Loucy (cell line): ENCODE measurements at regions not wholly inside any gene's neighbourhood (a gene's known extent, or its start where the extent isn't known, plus 50 kb on each side); places are given as distances from the start of the nearest gene placed in this dataset.

Source experiments
- H2AFZ ChIP-seq: fragments of 200-600 bp; sonication (generic); 2 replicates; pipeline ENCODE4 v1.6.0; 2016; ENCODE audit warnings: antibody characterized with exemption, mild to moderate bottlenecking, low read length, moderate library complexity
- H3F3A ChIP-seq: fragments of 200-600 bp; 2 replicates; pipeline ENCODE4 v1.6.0; 2016; ENCODE audit warnings: antibody characterized with exemption, low read depth, mild to moderate bottlenecking
- H3K27me3 ChIP-seq: fragments of 200-600 bp; sonication (generic); 2 replicates; pipeline ENCODE4 v1.6.1; 2014; ENCODE audit warnings: low read length, mild to moderate bottlenecking; ENCODE audit not compliant: insufficient read depth, poor library complexity, severe bottlenecking
- H3K36me3 ChIP-seq: fragments of 200-600 bp; sonication (generic); 2 replicates; pipeline ENCODE4 v1.6.1; 2016; ENCODE audit warnings: low read length; ENCODE audit not compliant: insufficient read depth
- H3K4me1 ChIP-seq: fragments of 200-600 bp; sonication (generic); 2 replicates; pipeline ENCODE4 v1.5.1; 2014; ENCODE audit warnings: low read length, mild to moderate bottlenecking; ENCODE audit not compliant: insufficient read depth, poor library complexity, severe bottlenecking
- H3K4me2 ChIP-seq: fragments of 200-600 bp; sonication (generic); 2 replicates; pipeline ENCODE4 v1.6.0; 2014; ENCODE audit warnings: antibody characterized with exemption, low read length, low read depth, mild to moderate bottlenecking; ENCODE audit not compliant: poor library complexity, severe bottlenecking
- H3K4me3 ChIP-seq: fragments of 200-600 bp; sonication (generic); 2 replicates; pipeline ENCODE4 v1.5.1; 2014; ENCODE audit warnings: low read length, mild to moderate bottlenecking, mixed read lengths; ENCODE audit not compliant: poor library complexity, severe bottlenecking
- H3K79me2 ChIP-seq: fragments of 200-600 bp; sonication (generic); 2 replicates; pipeline ENCODE4 v1.6.1; 2014; ENCODE audit warnings: low read length; ENCODE audit not compliant: insufficient read depth
- H3K9ac ChIP-seq: fragments of 200-600 bp; sonication (generic); 2 replicates; pipeline ENCODE4 v1.6.0; 2014; ENCODE audit warnings: mild to moderate bottlenecking, low read depth, low read length, moderate library complexity; ENCODE audit not compliant: poor library complexity, severe bottlenecking
- H3K9me2 ChIP-seq: fragments of 200-600 bp; sonication (generic); replicated peaks from 2 replicates; pipeline ENCODE4 v1.6.1; 2016; ENCODE audit warnings: low read depth, low read length, mixed read lengths
- H3K9me3 ChIP-seq: fragments of 200-600 bp; sonication (generic); 2 replicates; pipeline ENCODE4 v1.6.1; 2014; ENCODE audit warnings: mild to moderate bottlenecking, antibody characterized with exemption, low read length, low read depth; ENCODE audit not compliant: insufficient read depth
- H4K20me1 ChIP-seq: fragments of 200-600 bp; sonication (generic); 2 replicates; pipeline ENCODE4 v1.6.0; 2014; ENCODE audit warnings: antibody characterized with exemption, low read length, mild to moderate bottlenecking; ENCODE audit not compliant: insufficient read depth, poor library complexity, severe bottlenecking
- EZH2phosphoT487 ChIP-seq: fragments of 200-600 bp; IDR thresholded peaks from 2 replicates; pipeline ENCODE4 v1.6.1; 2018; ENCODE audit warnings: antibody characterized with exemption, mild to moderate bottlenecking, moderate library complexity, borderline replicate concordance
- TF ChIP-seq, protein P1 (sequence below): fragments of 200-600 bp; sonication (generic); conservative IDR thresholded peaks from 2 replicates; pipeline ENCODE4 v1.5.1; 2014; ENCODE audit warnings: mild to moderate bottlenecking, antibody characterized with exemption, low read length

DNA sequence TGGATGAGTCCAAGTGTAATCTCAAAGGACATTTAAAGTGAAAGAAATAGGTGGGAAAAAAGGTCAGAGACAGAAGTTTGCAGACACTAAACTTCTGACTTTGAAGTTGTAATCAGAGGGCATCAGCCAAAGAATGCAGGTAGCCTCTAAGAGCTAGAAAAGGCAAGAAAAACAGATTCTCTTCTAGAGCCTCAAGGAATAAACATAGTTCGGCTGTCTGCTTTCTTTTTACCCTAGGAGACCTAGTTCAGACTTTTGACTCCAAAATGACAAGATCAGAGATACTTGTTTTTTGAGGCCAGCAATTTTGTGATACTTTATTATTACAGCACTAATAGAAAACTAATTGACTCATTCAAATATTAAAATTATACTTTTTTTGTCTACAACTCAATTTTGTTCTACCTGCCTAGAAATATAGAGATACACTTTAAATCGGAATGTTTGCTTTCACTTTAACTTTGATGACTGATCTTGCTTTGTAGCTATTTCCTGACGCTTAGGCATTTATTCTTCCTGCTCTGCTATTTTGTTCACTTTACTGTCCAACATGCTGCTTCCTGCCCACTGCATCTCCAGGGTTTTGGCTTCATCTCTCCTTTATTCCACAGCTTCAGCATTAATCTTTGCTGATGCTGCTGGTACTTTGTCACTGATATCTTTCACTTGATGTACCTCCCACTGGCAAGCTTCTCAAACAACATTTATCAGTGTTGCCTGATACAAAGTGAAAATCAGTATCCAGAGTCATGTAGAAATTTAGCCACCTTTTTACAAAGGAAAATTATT lies 272.5 kb downstream of the DSEL start:
- H2AFZ ChIP-seq = peak overlapping the region; percentile 75

DNA sequence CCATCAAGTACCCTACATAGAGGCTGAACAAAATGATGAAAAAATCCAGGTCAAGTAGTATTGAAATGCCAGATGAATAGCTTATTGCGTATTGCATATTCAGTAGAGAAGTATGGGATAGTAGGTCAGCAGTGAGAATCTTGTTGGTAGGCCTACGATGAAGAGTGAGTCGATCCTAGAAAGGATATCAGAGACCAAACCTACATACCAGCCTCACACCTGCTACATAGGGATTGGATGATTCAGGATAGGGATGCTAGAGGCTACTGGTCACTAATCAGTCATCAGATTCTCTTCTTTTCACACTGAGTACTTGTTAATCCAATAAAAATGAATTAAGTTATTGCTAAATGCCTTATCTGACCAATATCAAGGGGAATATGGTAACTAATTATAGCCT lies 274.5 kb downstream of the DSEL start:
- Histone ChIP-seq H3F3A (no peaks in the 10 kb centered on the region), H3K9me2 (no peaks in the 10 kb centered on the region), H3K27me3 (no peaks in the 10 kb centered on the region), H3K4me2 (no peak overlapping the region), H3K9ac (no peak overlapping the region), H4K20me1 (no peaks in the 10 kb centered on the region), H3K79me2 (no peaks in the 10 kb centered on the region), H3K36me3 (no peaks in the 10 kb centered on the region), H3K4me1 (peaks cover 18% of the 10 kb centered on the region), H3K9me3 (no peaks in the 10 kb centered on the region), H2AFZ (no peak overlapping the region), H3K4me3 (no peak overlapping the region)
- no peak for TF ChIP-seq EZH2phosphoT487
- TF ChIP-seq, protein P1, sequence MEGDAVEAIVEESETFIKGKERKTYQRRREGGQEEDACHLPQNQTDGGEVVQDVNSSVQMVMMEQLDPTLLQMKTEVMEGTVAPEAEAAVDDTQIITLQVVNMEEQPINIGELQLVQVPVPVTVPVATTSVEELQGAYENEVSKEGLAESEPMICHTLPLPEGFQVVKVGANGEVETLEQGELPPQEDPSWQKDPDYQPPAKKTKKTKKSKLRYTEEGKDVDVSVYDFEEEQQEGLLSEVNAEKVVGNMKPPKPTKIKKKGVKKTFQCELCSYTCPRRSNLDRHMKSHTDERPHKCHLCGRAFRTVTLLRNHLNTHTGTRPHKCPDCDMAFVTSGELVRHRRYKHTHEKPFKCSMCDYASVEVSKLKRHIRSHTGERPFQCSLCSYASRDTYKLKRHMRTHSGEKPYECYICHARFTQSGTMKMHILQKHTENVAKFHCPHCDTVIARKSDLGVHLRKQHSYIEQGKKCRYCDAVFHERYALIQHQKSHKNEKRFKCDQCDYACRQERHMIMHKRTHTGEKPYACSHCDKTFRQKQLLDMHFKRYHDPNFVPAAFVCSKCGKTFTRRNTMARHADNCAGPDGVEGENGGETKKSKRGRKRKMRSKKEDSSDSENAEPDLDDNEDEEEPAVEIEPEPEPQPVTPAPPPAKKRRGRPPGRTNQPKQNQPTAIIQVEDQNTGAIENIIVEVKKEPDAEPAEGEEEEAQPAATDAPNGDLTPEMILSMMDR = no peak

More for the DNA sequence above, 272.5 kb downstream of the DSEL start:
- Histone ChIP-seq H3K9ac (peak overlapping the region; percentile 47), H3K36me3 (no peaks in the 10 kb centered on the region), H3K4me3 (peak overlapping the region; percentile 66), H4K20me1 (no peaks in the 10 kb centered on the region), H3F3A (no peaks in the 10 kb centered on the region), H3K4me1 (peaks cover 18% of the 10 kb centered on the region), H3K27me3 (no peaks in the 10 kb centered on the region), H3K79me2 (no peaks in the 10 kb centered on the region), H3K4me2 (peak overlapping the region; percentile 80), H3K9me2 (no peaks in the 10 kb centered on the region), H3K9me3 (no peaks in the 10 kb centered on the region)
- TF ChIP-seq, protein P1 = no peak
- no peak for TF ChIP-seq EZH2phosphoT487

DNA sequence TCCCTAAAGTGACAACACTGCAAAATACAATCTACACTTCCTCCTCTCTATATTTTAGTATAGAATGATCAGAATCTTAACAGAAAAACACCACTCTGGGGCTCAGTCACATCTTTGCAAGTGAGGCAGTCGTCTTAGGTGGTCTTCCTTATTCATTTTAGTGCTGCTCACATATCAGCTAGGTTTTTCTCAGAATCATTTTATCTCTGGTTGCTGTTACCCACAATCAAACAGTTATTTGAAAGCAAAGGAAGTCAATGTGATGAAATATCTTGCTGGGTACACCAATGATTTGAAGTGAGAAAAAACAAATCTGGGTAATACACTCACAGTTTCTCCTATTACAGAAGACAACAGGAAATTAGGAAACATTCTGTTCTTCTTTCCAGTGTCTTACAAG lies 275.2 kb downstream of the DSEL start:
- no peaks in the 10 kb centered on the region for H3K9me3 ChIP-seq
- TF ChIP-seq EZH2phosphoT487 = no peak
- TF ChIP-seq, protein P1 = no peak
- H3K36me3 ChIP-seq = no peaks in the 10 kb centered on the region
- no peaks in the 10 kb centered on the region for H3K79me2 ChIP-seq
- H3F3A ChIP-seq = no peaks in the 10 kb centered on the region
- no peaks in the 10 kb centered on the region for H4K20me1 ChIP-seq
- H3K9me2 ChIP-seq = no peaks in the 10 kb centered on the region
- no peaks in the 10 kb centered on the region for H3K27me3 ChIP-seq
- no peak overlapping the region for H3K9ac ChIP-seq
- no peak overlapping the region for H2AFZ ChIP-seq
- no peak overlapping the region for H3K4me2 ChIP-seq
- peaks cover 18% of the 10 kb centered on the region for H3K4me1 ChIP-seq
- H3K4me3 ChIP-seq = no peak overlapping the region
